Endothelial cell of umbilical vein (primary cell): ENCODE measurements at regions not wholly inside any gene's neighbourhood (a gene's known extent, or its start where the extent isn't known, plus 50 kb on each side); places are given as distances from the start of the nearest gene placed in this dataset.

Experiments
- BruUV-seq: library from RNA; stranded (reverse); fragments of 400-500 nt; replicated peaks from 2 replicates; lab custom pipeline; 2021; lab: Mats Ljungman, UMichigan
- CTCF ChIA-PET: fragments of 300-600, 350-600 bp; sonication (Branson Sonifier 250); formaldehyde crosslinking; loops from one replicate; lab custom pipeline; 2021; ENCODE audit warnings: antibody characterized with exemption, inconsistent platforms; lab: Charles Lee
- POLR2A ChIA-PET: fragments of 300-600, 350-600 bp; sonication (Branson Sonifier 250); formaldehyde crosslinking; loops from one replicate; lab custom pipeline; 2021; ENCODE audit warnings: antibody characterized with exemption, inconsistent platforms; lab: Charles Lee
- DNase-seq: peaks from one replicate; pipeline ENCODE4 v3.0.0-alpha.2; 2011; ENCODE audit warnings: low read depth, low spot score
- FAIRE-seq: peaks from 2 replicates; lab custom pipeline; 2011; peaks lifted over from hg19 to GRCh38; lab: Jason Lieb, UNC
- H2AFZ ChIP-seq: 2 replicates; pipeline ENCODE4 v1.6.0; 2012; ENCODE audit warnings: low read depth, low read length, control low read depth, inconsistent platforms
- H3K27ac ChIP-seq: 2 replicates; pipeline ENCODE4 v1.5.1; 2011; ENCODE audit warnings: low read depth, mild to moderate bottlenecking, control low read depth, low read length, moderate library complexity; ENCODE audit not compliant: insufficient read depth
- H3K27me3 ChIP-seq, 2 experiments: 2 replicates each; pipeline versions ENCODE4 v1.6.0 to v1.6.1; 2011; ENCODE audit warnings: low read length in 2 of 2, mixed read lengths in 1 of 2; ENCODE audit not compliant: control insufficient read depth in 2 of 2, insufficient read depth in 2 of 2
- H3K36me3 ChIP-seq, 2 experiments: 2 replicates in 1 of 2; 3 replicates in 1 of 2; pipeline ENCODE4 v1.5.1; 2011; ENCODE audit warnings: low read length in 2 of 2, mild to moderate bottlenecking in 1 of 2, moderate library complexity in 1 of 2; ENCODE audit not compliant: control insufficient read depth in 2 of 2, insufficient read depth in 2 of 2; ENCODE audit errors: extremely low read depth in 1 of 2
- H3K4me1 ChIP-seq: 3 replicates; pipeline ENCODE4 v1.5.1; 2011; ENCODE audit warnings: mild to moderate bottlenecking, low read length; ENCODE audit not compliant: control insufficient read depth, insufficient read depth; ENCODE audit errors: extremely low read depth
- H3K4me2 ChIP-seq: 2 replicates; pipeline ENCODE4 v1.6.1; 2011; ENCODE audit warnings: low read length, control low read depth, mixed read lengths; ENCODE audit not compliant: insufficient read depth
- H3K4me3 ChIP-seq, 3 experiments: fragments of 200-600 bp in 1 of 3; sonication (generic), shearing (Covaris generic) in 1 of 3; replicated peaks in 1 of 3; 2 replicates each; pipeline ENCODE4 v1.5.1; 2011 to 2016; ENCODE audit warnings: control low read depth in 3 of 3, low read length in 3 of 3, mild to moderate bottlenecking in 2 of 3, inconsistent platforms in 1 of 3, low read depth in 1 of 3, moderate library complexity in 1 of 3; ENCODE audit not compliant: insufficient read depth in 1 of 3
- H3K79me2 ChIP-seq: 2 replicates; pipeline ENCODE4 v1.6.0; 2012; ENCODE audit warnings: low read length, inconsistent platforms; ENCODE audit not compliant: control insufficient read depth, insufficient read depth
- H3K9ac ChIP-seq: replicated peaks from 2 replicates; pipeline ENCODE3; 2011; ENCODE audit warnings: low read length, control low read depth; ENCODE audit not compliant: insufficient read depth; ENCODE audit errors: extremely low read depth
- H3K9me1 ChIP-seq: replicated peaks from 3 replicates; pipeline ENCODE4 v1.6.0; 2011; ENCODE audit warnings: mild to moderate bottlenecking, low read length; ENCODE audit not compliant: control insufficient read depth, insufficient read depth; ENCODE audit errors: extremely low read depth
- H3K9me3 ChIP-seq: replicated peaks from 2 replicates; pipeline ENCODE4 v1.5.1; 2012; ENCODE audit warnings: low read length, inconsistent platforms; ENCODE audit not compliant: control insufficient read depth, insufficient read depth
- H4K20me1 ChIP-seq: replicated peaks from 2 replicates; pipeline ENCODE3; 2011; ENCODE audit warnings: mild to moderate bottlenecking, low read length; ENCODE audit not compliant: control insufficient read depth, insufficient read depth; ENCODE audit errors: extremely low read depth
- CTCF ChIP-seq, 2 donors: IDR thresholded peaks; 1 replicate in 1 of 2; 2 replicates in 1 of 2; pipeline ENCODE4 v1.5.1; 2011; ENCODE audit warnings: low read length in 2 of 2, mild to moderate bottlenecking in 2 of 2, moderate library complexity in 2 of 2, control low read depth in 1 of 2, inconsistent platforms in 1 of 2, low read depth in 1 of 2; ENCODE audit not compliant: insufficient read depth in 1 of 2; ENCODE audit errors: extremely low read depth in 1 of 2
- EZH2 ChIP-seq: IDR thresholded peaks from 2 replicates; pipeline ENCODE4 v1.6.1; 2012; ENCODE audit warnings: borderline replicate concordance, low read depth, mild to moderate bottlenecking, moderate library complexity, low read length, inconsistent platforms; ENCODE audit not compliant: severe bottlenecking
- FOS ChIP-seq: IDR thresholded peaks from 2 replicates; pipeline ENCODE4 v1.6.1; 2011; ENCODE audit warnings: mild to moderate bottlenecking, low read length, moderate library complexity, borderline replicate concordance; ENCODE audit not compliant: insufficient read depth
- GATA2 ChIP-seq: IDR thresholded peaks from 2 replicates; pipeline ENCODE4 v1.7.0; 2011; ENCODE audit warnings: low read depth, mild to moderate bottlenecking, moderate library complexity, mixed read lengths, low read length; ENCODE audit not compliant: insufficient read length, insufficient read depth
- JUN ChIP-seq: IDR thresholded peaks from 2 replicates; pipeline ENCODE4 v1.6.1; 2011; ENCODE audit warnings: borderline replicate concordance, low read depth; ENCODE audit not compliant: insufficient read length, insufficient read depth
- MAX ChIP-seq: IDR thresholded peaks from 2 replicates; pipeline ENCODE4 v1.6.1; 2011; ENCODE audit not compliant: insufficient read depth, insufficient read length
- MYC ChIP-seq: IDR thresholded peaks from one replicate; pipeline ENCODE4 v1.6.1; 2011; ENCODE audit warnings: mild to moderate bottlenecking, low read depth, low read length
- POLR2A ChIP-seq: IDR thresholded peaks from 2 replicates; pipeline ENCODE4 v1.6.1; 2012; ENCODE audit warnings: low read depth, mild to moderate bottlenecking, control low read depth, low read length
- POLR2AphosphoS5 ChIP-seq: IDR thresholded peaks from 2 replicates; pipeline ENCODE4 v1.6.1; 2012; ENCODE audit warnings: low read depth, mild to moderate bottlenecking, control low read depth, low read length, moderate library complexity; ENCODE audit not compliant: insufficient read depth
- dilution Hi-C: fragments of 300-500 bp; cut with MboI; formaldehyde crosslinking; loops from one replicate; pipeline ENCODE4 v1.15.0; 2019; ENCODE audit warnings: low sequenced_read_pairs; ENCODE audit not compliant: extremely low pct_ligation_motif_present
- intact Hi-C: fragments of 100-400 bp; cut with micrococcal nuclease; formaldehyde crosslinking; loops from one replicate; pipeline ENCODE4 v1.10.0; 2022

GRCh38 chr16:62288990-62289629 lies 252.9 kb upstream of the CDH8 start:
- FAIRE-seq (no peak), DNase-seq (no peak)
- dilution Hi-C loops (no loop called here), intact Hi-C loops (no loop called here)
- no TSS peak for BruUV-seq
- no peak overlapping the region for H2AFZ ChIP-seq
- H3K27ac ChIP-seq = no peak overlapping the region
- H3K4me2 ChIP-seq = no peak overlapping the region
- POLR2A ChIA-PET = no interaction called here
- no peaks in the 10 kb centered on the region for H4K20me1 ChIP-seq
- H3K36me3 ChIP-seq = no peaks in the 10 kb centered on the region
- H3K4me1 ChIP-seq = no peaks in the 10 kb centered on the region
- H3K4me3 ChIP-seq = no peak overlapping the region
- H3K9ac ChIP-seq = no peak overlapping the region
- H3K27me3 ChIP-seq = no peaks in the 10 kb centered on the region
- no peak for TF ChIP-seq POLR2AphosphoS5
- TF ChIP-seq POLR2A = no peak
- no peak for TF ChIP-seq GATA2
- no peak for TF ChIP-seq MYC
- no peak for TF ChIP-seq MAX
- no peak for TF ChIP-seq EZH2
- TF ChIP-seq CTCF (IDR thresholded peaks at IDR 0.05; ENCODE audit: extremely low read depth in 1 of 2, insufficient read depth in 1 of 2, low read depth in 1 of 2, low read length in 2 of 2) = no peak
- TF ChIP-seq FOS = no peak
- TF ChIP-seq JUN = no peak
- peaks cover 2% of the 10 kb centered on the region for H3K9me3 ChIP-seq
- H3K79me2 ChIP-seq = no peaks in the 10 kb centered on the region
- CTCF ChIA-PET = no interaction called here
- H3K9me1 ChIP-seq = no peaks in the 10 kb centered on the region
